Epidermal melanocyte (primary cell): ENCODE measurements at regions not wholly inside any gene's neighbourhood (a gene's known extent, or its start where the extent isn't known, plus 50 kb on each side); places are given as distances from the start of the nearest gene placed in this dataset.
"Not testable (repeated sequence)": the region's sequence is repeated elsewhere in the genome, so short reads cannot be mapped to it uniquely, and the experiment has no call there.

Source experiments
- DNase-seq: peaks from one replicate; pipeline ENCODE4 v3.0.0; 2011; ENCODE audit warnings: low spot score; ENCODE audit not compliant: insufficient read length

GRCh38 chr12:89230376-89231315 is 121.7 kb downstream of the DUSP6 start:
- no peak for DNase-seq

GRCh38 chr12:89228491-89228890 is 123.8 kb downstream of the DUSP6 start:
- no peak for DNase-seq

- DNase-seq = no peak
Observed at GRCh38 chr12:89227774-89228173, 124.5 kb downstream of the DUSP6 start.

DNA sequence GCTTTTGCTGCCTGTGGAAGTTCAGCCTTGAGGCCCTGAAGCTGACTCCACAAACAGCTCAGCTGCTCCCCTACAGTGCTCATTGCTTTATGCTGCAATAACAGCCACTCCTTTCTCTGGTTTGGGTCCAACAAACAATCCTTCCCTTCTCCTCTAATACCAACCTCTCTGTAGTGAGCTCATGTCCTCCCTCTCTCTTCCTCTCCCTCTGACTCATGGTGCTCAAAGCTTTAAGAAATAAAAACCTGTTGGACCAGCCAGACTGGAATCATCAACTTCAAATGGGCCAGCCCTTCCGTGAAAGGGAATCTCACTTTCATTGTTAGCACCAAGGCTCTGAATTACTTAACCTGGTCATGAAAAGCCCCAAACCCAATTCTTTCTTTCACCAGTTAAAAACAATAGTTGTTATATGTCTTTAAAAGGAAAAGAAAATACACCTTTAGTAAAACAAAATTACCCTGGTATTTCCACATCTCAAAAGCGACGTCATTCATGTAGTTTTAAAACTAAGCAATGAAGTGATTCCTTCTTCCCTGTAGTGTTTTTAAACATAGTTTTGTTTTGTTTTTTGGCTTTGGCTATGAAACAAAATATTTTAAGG is 126.4 kb downstream of the DUSP6 start:
- no peak for DNase-seq

- no peak for DNase-seq
Observed at GRCh38 chr12:89225401-89225800, 126.9 kb downstream of the DUSP6 start.

GRCh38 chr12:89222580-89222979 is 129.7 kb downstream of the DUSP6 start:
- not testable (repeated sequence) for DNase-seq

GRCh38 chr12:89217472-89217871 is 134.8 kb downstream of the DUSP6 start:
- DNase-seq = no peak

DNA sequence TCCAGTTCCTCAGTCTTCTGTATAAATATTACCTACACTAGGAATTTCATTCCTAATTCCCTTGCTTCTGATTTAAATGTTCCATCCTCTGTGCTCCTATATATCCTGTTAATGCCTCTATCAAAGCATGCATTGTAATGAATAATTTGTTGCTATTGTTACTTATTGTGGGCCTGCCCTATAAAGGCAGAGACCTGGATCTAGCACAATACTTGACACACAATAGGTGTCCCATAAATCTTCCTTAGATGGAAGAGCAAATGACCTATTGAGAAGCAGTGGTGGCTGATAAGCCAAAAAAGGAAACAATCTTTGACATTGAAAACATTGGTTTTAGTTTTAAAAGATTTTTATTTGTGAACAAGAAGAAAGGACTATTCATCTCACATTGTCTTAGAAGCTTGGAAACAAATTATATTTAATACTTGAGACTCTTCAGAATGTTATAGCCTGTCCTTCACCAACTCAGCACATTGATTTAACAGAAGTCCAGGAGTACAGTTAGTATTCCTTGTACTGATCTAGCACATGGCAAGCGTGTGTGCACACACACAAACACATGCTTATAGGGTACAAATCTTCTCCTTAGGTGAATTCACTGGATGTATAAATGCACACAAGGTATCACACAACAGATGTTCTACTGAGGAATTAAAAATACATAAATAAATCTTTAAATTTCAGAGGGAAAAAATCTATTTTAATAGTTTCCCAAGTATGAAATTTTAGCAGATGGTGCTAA is 135.9 kb downstream of the DUSP6 start:
- DNase-seq = no peak

- DNase-seq = no peak
Observed at GRCh38 chr12:89215196-89215595, 137.1 kb downstream of the DUSP6 start.

DNA sequence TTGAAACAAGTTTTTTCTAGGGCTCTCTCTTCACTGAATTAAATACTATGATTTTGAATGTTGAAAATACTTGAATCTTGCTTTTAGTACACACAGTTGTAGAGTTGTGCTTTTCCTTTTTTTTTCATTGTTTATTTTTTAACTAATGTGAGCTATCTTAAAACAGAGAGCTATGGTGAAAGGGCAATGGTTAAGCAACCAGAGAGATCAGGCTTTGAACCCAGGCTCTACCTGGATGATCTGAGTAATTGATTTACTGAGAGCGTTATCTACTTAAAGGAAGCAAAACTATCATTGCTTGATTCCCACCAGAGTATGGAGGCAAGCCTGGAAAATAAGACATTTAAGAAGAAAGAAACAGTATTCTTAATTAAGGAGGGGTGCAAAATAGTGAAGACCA is 138.6 kb downstream of the DUSP6 start:
- DNase-seq = no peak

GRCh38 chr12:89213139-89213538 is 139.2 kb downstream of the DUSP6 start:
- DNase-seq = no peak

- no peak for DNase-seq
Observed at GRCh38 chr12:89212339-89212771, 139.9 kb downstream of the DUSP6 start.

GRCh38 chr12:89211456-89211855 is 140.8 kb downstream of the DUSP6 start:
- DNase-seq = no peak

DNA sequence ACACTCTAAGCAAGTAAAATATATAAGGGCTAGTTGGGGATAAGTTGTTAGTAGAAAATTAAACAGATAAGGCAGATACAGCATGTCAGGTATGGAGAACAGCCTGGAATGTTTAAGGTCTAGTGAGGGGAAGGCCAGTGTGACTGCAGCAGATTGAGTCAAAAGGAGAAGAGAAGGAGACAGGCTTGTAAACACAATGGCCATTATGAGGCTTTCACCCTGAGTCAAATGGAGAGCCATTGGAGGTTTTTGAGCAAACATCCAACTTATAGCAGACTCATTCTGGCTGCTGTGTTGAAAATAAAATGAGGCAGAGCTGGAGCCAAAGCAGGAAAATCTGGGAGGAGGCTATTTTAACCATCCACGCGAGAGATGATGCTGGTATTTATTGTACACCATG is 142.0 kb downstream of the DUSP6 start:
- DNase-seq = no peak

GRCh38 chr12:89208661-89209096 is 143.6 kb downstream of the DUSP6 start:
- DNase-seq = no peak

- no peak for DNase-seq
Observed at GRCh38 chr12:89206390-89206789, 145.9 kb downstream of the DUSP6 start.

- no peak for DNase-seq
Observed at GRCh38 chr12:89205517-89205916, 146.8 kb downstream of the DUSP6 start.

- no peak for DNase-seq
Observed at GRCh38 chr12:89203144-89203543, 149.2 kb downstream of the DUSP6 start.

DNA sequence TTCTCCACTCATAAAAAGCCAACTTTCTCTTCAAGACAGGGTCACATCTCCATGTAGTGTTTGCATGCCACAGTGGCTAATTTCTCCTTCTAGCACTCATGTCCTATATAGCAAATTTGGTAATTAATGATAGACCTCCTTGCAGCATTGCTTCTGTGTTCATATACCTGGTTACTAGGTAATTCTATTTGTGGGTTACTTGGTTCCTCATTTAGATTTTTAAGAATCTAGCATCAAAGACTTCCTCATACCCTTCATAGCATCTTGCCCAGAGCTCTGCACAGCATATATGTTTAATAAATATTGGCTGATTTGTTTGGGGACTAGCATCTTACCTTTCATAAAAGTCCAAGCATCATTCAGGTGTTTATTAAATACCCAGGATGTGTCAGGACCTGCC is 152.1 kb downstream of the DUSP6 start:
- DNase-seq = no peak

- DNase-seq = no peak
Observed at GRCh38 chr12:89195470-89195869, 156.8 kb downstream of the DUSP6 start.

DNA sequence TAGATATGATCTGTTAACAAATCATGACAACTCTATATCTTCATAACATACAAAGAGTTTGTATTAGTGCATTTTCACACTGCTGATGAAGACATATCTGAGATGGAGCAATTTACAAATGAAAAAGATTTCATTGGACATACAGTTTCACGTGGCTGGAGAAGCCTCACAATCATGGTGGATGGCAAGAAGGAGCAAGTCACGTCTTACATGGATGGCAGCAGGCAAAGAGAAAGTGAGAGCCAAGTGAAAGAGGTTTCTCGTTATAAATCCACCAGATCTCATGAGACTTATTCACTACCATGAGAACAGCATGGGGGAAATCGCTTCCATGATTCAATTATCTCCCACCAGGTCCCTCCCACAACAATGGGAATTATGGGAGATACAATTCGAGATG is 157.6 kb downstream of the DUSP6 start:
- no peak for DNase-seq

DNA sequence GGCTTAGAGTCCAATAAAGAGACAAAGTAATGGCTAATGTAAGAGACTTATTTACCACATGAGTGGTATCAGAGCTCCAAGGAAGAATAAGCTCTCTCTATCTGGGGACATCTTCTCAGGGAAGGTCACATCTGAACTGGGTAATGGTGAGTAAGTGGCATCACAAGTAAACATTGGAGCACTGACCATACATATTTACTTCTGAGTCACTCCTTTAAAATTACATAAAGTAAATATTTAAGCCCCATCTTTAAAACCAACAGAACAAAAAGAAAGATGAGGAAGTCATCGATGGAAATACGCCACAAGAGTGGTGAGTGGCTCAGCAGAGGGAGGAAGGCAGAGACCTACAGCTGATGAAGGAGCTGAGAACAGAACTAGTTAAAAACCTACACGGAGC is 159.9 kb downstream of the DUSP6 start:
- no peak for DNase-seq
